ENCODE measurements at regions not wholly inside any gene's neighbourhood (a gene's known extent, or its start where the extent isn't known, plus 50 kb on each side); places are given as distances from the start of the nearest gene placed in this dataset.

GRCh38 chr7:41053820-41054219 is 649.1 kb downstream of the INHBA start:
- DNase-seq (ENCODE audit: low read depth) = no peak
- no peak for TF ChIP-seq CTCF (IDR thresholded peaks at IDR 0.05; ENCODE audit: low read length, missing control alignments)
- H3K4me3 ChIP-seq (replicated peaks; ENCODE audit: low read depth, low read length) = no peak overlapping the region

- no peak for DNase-seq (ENCODE audit: low read depth)
- TF ChIP-seq CTCF (IDR thresholded peaks at IDR 0.05; ENCODE audit: low read length, missing control alignments) = no peak
Observed at GRCh38 chr7:41052736-41053135, 650.2 kb downstream of the INHBA start.

GRCh38 chr7:41052201-41052600 is 650.7 kb downstream of the INHBA start:
- no peak for TF ChIP-seq CTCF (IDR thresholded peaks at IDR 0.05; ENCODE audit: low read length, missing control alignments)
- no peak overlapping the region for H3K4me3 ChIP-seq (replicated peaks; ENCODE audit: low read depth, low read length)

More at GRCh38 chr7:41052736-41053135, 650.2 kb downstream of the INHBA start:
- no peak overlapping the region for H3K4me3 ChIP-seq (replicated peaks; ENCODE audit: low read depth, low read length)

GRCh38 chr7:41051535-41051934 is 651.4 kb downstream of the INHBA start:
- H3K4me3 ChIP-seq (replicated peaks; ENCODE audit: low read depth, low read length) = no peak overlapping the region
- no peak for TF ChIP-seq CTCF (IDR thresholded peaks at IDR 0.05; ENCODE audit: low read length, missing control alignments)
- DNase-seq (ENCODE audit: low read depth) = no peak

More at GRCh38 chr7:41052201-41052600, 650.7 kb downstream of the INHBA start:
- DNase-seq (ENCODE audit: low read depth) = no peak

- no peak for TF ChIP-seq CTCF (IDR thresholded peaks at IDR 0.05; ENCODE audit: low read length, missing control alignments)
- no peak overlapping the region for H3K4me3 ChIP-seq (replicated peaks; ENCODE audit: low read depth, low read length)
- no peak for DNase-seq (ENCODE audit: low read depth)
Observed at GRCh38 chr7:41051062-41051461, 651.8 kb downstream of the INHBA start.

- H3K4me3 ChIP-seq (replicated peaks; ENCODE audit: low read depth, low read length) = no peak overlapping the region
- no peak for DNase-seq (ENCODE audit: low read depth)
- TF ChIP-seq CTCF (IDR thresholded peaks at IDR 0.05; ENCODE audit: low read length, missing control alignments) = no peak
Observed at GRCh38 chr7:41048771-41049170, 654.1 kb downstream of the INHBA start.

GRCh38 chr7:41047789-41048191 is 655.1 kb downstream of the INHBA start:
- TF ChIP-seq CTCF (IDR thresholded peaks at IDR 0.05; ENCODE audit: low read length, missing control alignments) = no peak
- H3K4me3 ChIP-seq (replicated peaks; ENCODE audit: low read depth, low read length) = no peak overlapping the region
- peak; percentile 54 for DNase-seq (ENCODE audit: low read depth)

Data from fibroblast of pulmonary artery (primary cell).